CD4-positive, alpha-beta T cell treated with Interleukin-10 for 1 hour (primary cell): ENCODE measurements at regions not wholly inside any gene's neighbourhood (a gene's known extent, or its start where the extent isn't known, plus 50 kb on each side); places are given as distances from the start of the nearest gene placed in this dataset.

Experiments used
- DNase-seq: peaks from one replicate; pipeline ENCODE4 v3.0.0-alpha.2; 2020

DNA sequence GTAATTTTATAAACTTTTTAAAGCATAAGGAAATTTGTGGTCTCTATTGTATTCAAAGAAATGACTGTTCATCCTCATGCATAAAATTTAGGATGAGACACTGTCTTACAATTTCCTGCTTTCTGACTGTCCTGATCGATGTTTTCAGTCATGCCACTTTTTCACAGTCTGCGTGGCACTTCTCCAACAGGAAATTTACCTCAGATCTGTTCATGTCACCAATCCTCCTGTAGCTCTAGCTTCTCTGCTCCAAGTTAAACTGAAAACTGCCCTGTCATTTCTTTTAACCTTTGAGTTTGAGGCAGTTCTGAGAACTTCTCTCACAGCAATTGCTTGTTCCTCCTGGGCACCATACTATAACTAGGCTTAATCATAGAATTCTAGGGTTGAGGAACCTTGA, 455.1 kb downstream of the EFNA5 start:
- DNase-seq = no peak

DNA sequence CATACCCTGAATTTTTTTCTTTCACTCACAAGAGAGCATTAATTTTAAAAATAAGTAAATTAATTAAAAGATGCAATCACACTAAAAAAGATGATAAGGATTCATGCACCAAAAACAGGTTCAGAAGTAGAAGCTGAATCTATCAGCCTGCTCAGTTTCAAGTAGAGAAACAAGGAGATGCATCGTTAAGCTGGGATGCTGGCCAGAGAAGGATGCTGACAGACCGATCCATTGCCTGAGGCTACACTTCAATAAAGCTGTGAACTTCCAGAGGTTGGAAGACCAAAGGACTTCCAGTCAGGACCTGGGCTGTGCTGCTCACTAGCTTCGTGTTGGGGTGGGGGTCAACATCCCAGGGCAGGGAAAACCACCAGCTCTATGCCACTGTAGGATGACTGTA, 457.7 kb downstream of the EFNA5 start:
- no peak for DNase-seq

DNA sequence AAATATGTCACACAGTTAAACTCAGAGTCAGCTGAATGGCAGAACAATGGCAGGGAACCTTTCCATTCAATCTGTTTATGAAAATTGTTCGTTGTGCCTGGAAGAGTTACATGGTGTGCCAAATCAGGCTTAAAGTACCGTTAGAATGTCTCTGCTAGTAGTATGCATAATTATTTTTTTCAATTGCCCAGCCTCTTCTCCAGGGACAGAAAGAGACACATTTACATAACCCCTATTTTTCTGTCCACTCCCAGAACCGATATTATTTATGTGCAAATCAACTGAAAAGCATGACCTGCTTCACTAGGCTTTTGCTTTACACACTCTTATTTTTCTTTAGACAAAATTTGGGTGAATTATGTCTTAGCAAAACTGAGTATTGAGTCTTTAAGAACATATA, 459.1 kb downstream of the EFNA5 start:
- DNase-seq = no peak

DNA sequence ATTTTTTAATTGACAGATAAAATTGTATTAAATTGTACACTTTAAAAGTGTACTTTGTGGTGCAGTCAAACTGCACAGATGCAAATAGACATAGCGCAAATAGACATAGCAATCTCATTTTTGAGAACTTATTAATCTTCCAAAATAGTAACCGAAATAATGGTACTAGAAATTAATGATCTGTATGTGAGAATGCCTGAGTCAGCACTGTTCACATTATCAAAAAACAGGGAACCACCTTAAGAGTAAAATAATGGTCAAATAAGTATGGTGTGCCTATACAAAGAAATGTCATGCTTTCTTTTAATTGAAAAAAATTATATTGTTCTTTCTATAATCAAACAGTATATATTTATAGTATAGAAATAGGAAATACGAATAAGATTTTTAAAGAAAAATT, 461.9 kb downstream of the EFNA5 start:
- DNase-seq = no peak

DNA sequence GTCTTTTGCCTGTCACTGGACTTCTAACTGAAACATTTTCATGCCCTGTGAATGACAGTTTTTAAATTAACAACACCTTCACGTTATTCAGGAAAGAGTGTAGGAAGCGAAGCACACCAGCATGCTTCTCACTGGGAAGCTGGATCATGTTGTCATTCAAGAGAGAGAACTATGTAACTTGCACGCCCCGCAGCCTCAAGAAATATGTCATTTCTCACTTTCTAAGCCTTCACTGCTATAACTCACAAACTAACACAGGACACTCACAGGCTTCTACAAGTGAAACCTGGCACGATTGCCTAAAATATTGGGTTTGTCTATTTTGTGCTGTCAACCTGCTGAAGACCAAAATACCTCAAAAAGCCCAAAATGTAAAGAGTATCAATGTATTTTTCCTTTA, 466.3 kb downstream of the EFNA5 start:
- no peak for DNase-seq

DNA sequence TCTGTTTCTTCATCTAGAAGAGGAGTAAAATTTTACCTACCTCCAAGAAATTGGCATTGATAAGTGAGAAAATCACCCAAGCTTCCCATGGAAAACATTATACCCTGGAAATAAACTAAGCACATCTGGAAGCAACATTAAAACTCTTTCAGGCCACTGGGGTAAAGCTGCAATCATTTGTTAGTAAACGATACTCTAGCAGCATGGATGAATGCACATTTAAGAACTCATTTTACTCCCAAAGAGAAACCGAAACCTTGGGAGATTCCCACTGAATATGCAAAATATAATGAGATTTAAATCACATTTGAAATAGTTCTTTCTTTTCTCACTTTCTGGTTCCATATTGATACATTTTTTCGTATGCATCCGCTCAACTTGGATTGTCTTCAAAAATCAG, 467.5 kb downstream of the EFNA5 start:
- DNase-seq = no peak

DNA sequence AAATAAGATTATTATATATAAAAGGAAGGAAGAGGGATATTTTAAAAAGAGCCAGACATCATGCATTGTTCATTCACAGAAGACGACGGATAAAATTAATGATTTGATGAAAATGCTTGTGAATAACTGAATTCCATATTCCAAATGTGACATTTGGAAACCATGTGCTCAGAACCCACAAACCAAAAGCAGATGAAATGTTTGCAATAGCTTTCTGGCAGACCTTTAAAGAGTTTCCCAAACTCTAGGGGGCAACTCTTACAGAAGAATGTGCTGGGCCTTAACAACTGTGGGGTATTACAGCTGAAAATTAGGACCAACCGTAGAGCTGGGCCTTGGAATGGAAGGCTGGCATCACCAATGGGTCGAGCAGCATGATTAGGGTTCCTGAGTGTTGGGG, 471.0 kb downstream of the EFNA5 start:
- no peak for DNase-seq

DNA sequence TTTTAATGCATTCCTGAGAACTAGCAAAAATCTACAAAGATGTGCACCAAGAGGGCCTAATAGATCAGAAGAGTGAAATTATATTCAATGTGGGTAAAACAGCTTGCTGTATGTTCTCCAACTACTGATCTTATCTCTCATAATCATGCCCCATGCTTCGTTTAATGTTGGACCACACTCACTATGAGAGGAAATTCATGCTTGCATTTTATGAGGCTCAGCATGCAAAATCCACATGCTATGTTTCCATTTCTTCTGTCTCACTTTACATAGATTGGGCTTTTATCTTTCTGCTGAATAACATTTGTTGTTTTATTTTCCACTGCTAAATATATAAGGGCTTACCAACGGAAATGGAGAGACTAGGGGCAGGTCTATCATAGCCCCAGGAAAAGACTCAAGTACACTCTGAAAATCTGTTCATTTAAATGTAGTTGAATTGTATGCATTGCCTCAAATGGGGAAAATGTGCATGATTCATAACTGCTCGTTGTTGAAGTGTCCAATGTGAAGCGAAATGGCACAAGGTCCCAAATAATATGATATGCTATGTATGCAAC, 474.2 kb downstream of the EFNA5 start:
- no peak for DNase-seq

DNA sequence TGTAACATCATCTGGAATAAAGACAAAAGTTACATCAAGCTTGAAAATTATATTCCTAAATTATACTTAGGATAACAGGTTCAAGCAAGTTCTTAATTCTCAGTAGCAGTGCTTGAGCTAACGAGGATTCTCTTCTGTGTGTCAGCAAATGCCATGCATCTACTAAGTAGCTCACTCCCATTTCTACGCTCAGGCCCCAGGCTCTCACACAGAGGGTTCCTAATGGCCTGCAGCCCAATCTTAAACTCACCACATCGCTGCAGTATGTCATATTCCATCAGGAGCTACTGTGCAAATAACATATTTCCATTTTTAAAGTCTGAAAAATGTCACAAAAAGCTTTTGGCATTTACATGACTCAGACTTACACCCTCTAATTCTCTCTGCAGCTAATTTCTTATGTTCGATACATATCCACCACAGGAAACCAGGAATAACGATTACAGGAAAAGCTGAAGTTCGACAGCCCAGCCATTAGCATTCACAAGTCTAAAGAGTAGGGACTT, 474.8 kb downstream of the EFNA5 start:
- DNase-seq = no peak

DNA sequence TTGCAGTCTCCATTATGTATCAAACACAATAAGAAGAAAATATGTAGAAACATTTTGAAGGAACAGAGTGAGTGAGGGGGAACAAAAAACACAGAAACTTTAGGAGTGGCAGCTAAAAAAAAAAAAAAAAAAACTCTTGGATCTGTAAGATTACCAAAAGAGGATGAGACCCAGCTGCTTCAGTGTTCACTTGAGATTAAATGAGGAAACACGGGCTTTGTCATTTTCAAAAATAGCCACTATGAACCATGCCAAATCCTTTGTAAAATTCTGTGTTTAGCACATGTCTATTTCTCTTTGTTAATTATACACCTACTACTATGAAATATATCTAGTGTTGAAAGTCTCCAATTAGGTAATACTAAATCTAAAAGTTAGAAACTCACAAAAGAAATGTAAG, 485.9 kb downstream of the EFNA5 start:
- no peak for DNase-seq

DNA sequence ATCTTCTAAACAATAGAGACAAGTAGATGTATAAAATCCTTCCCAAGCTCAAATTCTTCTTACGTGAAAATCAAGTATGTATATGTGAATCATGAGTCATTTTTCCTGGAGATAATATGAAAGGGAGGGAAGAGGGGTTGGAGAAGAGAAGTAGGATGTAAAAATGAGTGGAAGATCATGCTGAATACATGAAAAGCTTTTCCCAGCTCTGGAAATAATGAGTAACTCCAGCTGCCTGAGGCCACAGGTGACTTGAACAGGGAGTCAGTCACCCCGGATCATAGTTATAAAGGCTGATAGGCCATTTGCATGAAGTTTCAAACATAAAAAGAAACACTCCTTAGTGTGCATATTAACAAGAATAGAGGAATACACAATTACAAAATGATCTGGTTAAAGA, 486.7 kb downstream of the EFNA5 start:
- no peak for DNase-seq

DNA sequence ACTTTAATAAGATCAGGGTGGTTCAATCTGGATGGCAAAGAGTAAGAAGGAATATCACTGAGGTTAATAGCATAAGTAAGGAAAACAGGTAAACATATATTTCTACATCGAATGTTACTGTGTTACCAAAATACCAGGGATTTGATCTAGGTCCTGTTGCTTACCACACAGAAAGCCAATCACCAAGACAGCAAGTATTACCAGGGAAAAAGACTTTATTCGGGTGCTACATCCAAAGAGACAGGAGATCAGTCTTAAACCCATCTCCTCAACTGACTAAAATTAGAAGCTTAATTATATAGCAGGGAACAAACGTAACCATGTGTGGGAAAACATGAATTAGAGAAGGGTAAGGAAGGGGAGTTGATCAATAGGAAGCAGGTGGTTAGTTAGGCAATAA, 500.1 kb downstream of the EFNA5 start:
- no peak for DNase-seq

DNA sequence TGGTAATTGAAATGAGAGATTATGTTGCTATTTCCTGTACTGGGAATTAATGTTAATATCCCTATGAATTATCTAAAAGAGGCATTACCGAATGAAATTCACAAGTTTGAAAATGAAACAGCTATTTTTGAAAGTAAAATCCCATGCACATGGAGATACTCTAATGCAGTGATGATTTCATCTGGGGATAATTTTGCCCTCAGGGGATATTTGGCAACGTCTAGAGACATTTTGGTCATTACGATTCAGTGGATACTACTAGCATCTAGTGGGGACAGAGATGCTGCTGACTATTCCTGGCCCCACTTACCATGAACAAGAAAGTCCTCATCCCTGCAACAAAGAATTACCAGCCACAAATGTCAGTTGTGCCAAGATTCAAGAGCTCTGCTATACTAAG, 500.9 kb downstream of the EFNA5 start:
- DNase-seq = no peak

DNA sequence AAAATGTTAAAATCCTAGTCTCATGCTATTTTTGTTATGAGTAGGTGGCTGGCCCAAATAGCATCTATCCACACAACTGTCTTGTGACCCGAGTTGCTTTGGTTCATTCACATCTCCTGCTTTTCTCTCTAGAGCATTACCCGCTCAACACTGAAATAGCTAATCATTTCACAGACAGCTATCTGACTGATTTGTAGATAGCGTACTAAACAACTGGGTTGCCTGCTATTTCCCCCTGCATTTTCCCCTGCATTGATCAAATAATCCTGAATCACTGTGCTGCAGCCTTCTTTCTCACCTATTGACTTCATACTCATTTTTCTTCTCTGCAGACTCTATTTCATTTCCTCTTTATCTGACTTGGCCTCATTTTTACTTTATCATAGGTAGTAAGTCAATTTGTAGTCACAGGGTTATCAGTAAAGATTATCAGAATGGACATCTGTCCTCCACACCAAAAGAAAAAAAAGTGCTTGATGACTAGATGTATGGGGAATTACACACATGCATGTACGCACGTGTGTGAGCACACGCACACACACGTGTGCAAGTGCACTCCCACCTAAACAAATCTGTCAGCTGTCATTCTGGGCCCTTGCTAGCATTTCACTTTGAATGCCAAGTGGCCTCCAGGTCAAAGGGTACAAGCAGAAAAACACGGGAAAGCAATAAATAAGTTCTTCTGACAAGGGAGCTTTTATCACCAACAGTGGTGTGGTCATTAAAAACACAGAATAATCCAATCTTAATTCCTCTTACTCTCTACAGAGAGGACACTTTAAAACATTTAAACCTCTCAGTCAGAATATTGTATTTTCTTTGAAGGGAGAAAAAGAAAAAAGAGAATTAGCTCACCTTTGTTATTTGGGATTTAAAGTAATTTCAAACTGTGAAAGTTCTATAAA, 501.6 kb downstream of the EFNA5 start:
- DNase-seq = no peak

DNA sequence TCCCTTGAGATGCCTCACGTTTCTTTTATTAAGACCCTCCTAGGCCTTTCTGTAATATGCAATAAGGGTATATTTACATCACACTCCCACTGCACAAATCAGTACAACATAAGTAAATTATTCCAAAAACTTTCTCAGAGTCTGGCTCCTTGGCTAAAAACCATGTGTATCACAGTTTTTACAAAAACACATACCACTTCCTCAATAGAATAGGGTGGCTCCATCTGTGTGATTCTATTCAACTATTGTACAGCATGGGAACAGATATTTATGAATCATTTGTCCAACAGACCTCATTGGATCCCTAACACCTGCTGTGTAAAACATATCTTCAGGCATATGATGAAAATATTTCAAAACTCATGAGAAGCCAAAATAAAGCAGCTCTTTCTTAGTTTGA, 502.7 kb downstream of the EFNA5 start:
- DNase-seq = no peak

DNA sequence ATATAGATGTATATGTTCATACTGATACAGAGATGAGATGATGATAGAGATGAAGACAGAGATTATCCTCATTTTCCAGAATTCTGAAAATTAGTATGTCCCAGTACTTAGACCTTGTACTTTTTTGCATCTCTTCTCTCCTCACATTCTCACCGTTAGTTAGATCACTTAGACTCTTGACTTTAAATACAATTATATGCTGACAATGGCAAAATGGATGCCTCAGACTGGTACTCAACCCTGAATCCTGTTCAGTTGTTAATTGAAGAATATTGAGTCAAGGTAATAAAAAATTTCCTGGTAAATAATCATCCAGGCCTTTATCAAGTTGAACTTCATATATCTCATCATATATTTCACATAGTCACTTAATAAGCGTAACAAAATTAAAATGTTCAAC, 505.4 kb downstream of the EFNA5 start:
- no peak for DNase-seq

DNA sequence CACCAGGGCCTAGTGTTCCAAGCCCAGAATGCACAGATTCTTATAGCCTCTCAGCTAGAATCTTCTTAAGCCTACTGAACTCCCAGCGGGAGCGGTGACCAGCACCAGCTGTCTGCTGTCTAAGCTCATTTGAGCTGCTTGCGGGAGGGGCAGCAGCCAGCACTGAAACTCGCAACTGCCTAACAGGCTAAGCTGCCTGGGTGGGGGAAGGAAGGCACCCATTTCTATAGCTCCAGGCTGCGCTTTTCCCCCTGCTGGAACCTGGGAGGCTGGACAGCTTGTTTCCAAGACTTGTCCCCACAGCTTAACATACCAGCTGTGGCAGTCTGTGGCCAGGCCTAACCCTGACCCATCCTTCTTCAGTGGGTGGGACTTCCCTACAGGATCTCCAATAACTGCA, 512.9 kb downstream of the EFNA5 start:
- DNase-seq = no peak

DNA sequence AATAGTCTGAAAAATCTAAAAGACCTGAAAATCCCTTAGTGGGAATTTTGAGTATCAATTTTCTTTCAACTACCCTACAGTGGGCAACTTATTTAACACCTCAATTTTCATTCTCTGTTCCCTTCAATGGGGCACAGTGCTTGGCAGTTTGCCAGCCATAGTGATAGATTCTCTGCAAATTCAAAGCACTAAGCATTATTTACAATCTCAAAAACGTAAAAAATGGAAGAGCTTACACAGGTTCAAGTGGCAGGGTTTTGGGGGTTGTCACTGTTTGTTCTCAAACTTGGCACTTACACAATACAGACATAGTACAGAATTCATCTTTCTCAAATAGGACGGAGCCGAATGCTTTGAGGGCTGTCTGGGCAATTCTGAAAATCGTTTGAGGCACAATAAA, 515.0 kb downstream of the EFNA5 start:
- no peak for DNase-seq

DNA sequence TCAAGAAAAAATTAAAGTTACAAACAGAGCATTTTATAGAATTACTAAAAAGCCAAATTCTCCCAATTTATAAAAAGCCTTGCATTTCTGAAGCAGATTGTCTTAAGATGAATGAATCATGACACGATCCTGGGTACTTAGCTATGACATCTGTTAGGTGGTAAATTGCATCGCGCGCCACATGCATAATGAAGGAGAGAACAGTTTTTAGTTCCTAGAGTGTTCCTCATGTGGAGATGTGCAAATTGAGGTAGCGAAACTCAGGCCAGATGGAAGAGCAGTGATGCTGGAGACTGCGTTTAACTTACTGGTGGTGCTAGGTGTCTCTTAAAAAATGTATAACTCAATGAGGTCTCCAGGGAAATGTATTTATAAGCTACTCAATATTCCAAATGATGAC, 516.1 kb downstream of the EFNA5 start:
- no peak for DNase-seq

DNA sequence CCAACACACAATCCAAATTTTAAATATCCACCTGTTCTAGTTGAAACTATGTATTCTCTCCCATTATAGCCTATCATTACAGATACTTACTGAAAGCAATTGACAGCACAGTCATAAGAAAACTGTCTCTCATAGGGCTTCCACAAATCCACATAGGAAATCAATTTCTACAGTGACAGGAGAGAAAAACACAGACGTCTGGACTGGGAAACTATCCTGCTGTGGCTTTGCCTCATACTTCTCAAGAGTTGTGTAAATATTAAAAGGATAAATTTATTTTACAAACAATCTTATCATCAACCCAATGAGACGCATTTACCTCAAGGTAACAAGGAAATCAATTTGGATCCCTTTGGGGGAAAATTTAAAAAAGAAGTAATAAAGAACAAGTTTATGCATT, 517.5 kb downstream of the EFNA5 start:
- no peak for DNase-seq

DNA sequence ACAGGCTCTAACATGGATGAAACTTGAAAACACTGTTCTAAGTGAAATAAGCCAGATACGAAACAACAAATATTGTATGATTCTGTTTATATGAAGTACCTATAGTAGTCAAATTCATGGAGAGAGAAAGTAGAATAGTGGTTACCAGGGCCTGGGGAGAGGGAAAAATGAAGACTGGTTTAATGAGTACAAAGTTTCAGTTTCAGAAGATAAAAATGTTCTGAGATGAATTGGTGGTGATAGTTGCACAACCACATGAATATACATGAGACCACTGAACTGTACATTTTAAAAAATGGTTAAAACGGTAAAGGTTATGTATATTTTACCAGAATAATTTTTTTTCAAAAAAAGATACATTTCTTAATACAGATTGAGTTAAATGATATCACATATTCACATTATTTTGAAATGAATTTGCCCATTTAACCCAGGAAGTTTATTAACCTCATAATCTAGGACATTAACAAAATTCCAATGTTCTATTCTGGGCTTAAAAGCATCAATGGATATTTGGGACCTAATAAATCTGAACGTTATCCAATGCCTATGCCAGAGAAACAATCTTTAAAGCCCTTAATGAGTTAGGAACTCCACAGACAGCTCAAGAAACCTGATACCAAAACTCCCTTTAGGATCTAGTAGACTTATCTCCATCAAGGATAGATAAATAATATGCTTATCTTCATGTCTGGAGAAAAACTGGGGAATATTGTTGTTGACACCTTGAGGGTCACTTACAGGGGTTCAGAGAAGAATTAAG, 521.3 kb downstream of the EFNA5 start:
- DNase-seq = no peak

DNA sequence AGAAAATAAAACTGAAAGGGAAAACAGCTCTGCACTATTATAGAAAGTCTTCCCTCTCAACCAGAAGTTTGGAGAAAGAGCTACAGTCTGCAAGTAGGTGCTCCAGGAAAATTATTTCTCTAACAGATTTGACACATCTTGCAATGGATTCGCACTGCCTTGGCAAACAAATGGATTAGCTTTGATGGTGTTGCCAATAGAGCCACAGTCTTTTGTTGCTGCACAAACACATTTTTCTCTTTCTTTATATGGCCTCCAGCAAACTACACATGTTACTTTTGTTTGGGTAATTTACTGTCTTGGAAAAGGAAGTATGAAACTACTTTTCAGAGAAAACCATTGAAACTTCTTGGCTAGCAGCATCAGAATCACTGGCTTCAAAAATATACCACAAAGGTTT, 523.1 kb downstream of the EFNA5 start:
- no peak for DNase-seq

DNA sequence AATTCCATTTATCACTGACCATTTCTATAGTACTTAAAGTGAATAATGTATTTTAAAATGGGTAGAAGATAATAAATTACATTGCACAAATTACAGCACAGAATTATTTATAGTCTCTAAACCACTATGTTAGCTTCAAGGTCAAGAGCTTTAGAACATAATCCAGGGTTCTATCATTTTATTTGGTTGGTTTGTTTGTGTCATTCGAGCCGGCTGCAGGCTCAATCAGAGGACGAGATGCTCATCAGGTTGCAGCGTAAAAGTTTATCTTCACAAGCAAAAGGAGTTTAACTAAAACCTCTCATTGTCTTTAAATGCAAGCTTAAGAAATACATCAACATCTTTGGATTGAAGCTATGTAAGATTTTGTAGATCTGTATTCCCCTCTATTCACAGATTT, 523.8 kb downstream of the EFNA5 start:
- DNase-seq = no peak

DNA sequence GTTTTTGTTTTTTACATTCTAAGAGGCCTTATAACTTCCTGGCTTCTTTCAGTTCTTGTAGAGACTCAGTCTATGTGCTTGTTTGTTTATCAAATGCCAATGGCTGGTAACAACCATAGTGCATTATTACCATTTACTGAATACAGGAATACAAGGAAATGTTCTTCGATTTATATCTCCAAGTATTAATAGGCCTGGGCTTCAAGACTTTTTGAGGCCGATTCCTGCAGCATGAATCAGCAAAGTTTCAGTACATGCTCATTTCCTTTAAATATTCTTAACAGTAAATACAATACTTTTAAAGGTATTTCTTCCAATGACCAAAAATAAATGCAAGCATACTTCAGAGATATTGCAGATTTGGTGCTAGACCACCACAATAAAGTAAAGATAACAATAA, 535.3 kb downstream of the EFNA5 start:
- DNase-seq = no peak
